CD4-positive, alpha-beta T cell treated with Interleukin-2 at 100 ng/mL for 4 hours (primary cell): ENCODE measurements at regions not wholly inside any gene's neighbourhood (a gene's known extent, or its start where the extent isn't known, plus 50 kb on each side); places are given as distances from the start of the nearest gene placed in this dataset.
"Not testable (repeated sequence)": the region's sequence is repeated elsewhere in the genome, so short reads cannot be mapped to it uniquely, and the experiment has no call there.

Experiments used
- DNase-seq: peaks from one replicate; pipeline ENCODE4 v3.0.0-alpha.2; 2020; ENCODE audit warnings: low spot score

DNA sequence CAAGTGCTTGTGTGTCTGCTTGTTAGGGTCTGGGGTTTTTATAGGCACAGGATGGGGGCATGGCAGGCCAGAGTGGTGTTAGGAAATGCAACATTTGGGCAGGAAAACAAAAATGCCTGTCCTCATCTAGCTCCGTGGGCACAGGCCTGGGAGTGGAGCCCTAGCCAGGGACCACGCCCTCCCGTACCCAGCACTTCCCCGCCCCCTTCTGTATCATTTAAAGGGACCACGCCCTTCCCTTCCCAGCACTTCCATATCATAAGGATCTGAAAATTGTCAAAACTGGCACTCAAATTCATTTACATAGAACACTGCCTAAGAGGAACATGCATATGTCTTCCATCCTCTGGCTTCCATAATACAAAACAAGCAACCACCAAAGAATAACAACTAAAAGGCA, 185.8 kb downstream of the B3GLCT start:
- DNase-seq = no peak

DNA sequence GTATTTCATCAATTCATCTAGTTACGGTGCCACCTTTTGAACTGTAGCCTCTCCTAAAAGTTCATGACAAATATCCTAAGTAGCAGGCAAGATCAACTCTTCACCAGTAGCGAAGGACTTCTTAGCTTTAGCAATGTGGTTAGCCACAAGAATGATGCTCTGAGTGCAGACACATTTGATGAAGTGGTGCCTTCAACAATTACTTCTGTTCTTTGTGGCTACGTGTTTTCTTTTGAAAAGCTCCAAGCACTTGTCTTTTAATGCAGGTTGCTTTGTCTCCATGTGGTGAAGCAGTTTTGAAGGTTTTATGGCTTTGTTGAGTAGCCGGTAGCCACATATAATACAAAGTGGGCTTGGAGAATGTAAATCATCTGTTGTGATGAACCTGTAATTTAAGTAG, 194.7 kb downstream of the B3GLCT start:
- no peak for DNase-seq

DNA sequence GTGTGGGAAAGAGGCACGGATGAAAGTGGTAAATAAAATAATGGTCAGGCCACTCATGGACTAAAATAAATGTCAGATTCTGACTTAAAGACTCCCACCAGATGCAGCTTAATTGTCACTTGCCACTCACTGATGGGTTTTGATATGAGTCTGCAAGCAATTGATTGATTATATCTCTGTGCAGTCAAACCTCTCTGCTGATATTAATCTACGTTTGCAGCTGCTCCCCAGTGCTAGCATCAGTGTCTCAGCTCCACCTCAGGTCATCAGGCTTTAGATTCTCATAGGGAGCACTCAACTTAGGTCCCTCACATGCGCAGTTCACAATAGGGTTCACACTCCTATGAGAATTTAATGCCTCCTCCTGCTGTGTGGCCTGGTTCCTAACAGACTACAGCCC, 195.3 kb downstream of the B3GLCT start:
- DNase-seq = no peak

DNA sequence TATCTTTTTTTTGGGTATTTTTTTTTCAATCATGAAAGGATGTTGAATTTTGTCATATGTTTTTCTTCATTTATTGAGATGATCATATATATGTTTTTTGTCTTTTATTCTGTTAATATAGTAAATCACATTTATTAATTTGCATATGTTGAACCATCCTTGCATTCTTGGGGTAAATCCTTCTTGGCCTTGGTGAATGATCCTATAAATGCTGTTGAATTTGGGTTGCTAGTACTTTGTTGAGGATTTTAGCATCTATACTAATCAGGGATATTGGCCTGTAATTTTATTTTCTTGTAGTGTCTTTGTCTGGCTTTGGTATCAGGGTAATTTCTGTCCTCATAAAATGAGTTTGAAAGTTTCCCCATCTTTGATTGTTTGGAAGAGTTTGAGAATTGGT, 199.9 kb downstream of the B3GLCT start:
- DNase-seq = no peak

DNA sequence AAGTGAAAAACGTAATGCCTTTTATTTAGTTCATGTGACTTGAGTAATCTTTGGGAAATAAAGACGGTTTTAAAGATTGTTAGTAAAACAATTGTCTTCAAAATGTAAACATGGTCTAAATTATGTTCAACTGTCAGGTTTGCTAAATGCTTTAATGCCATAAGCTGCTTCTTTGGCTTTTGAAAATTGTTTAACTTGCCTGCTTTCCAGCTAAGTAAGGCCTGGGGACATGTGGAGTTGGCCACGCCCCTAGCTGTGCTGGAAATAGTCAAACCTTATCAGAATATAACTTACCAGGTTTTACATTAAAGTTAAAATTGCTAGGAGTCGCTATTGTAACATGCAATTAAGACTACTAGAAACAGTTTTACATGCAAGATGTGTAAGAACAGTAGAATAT, 203.9 kb downstream of the B3GLCT start:
- not testable (repeated sequence) for DNase-seq

DNA sequence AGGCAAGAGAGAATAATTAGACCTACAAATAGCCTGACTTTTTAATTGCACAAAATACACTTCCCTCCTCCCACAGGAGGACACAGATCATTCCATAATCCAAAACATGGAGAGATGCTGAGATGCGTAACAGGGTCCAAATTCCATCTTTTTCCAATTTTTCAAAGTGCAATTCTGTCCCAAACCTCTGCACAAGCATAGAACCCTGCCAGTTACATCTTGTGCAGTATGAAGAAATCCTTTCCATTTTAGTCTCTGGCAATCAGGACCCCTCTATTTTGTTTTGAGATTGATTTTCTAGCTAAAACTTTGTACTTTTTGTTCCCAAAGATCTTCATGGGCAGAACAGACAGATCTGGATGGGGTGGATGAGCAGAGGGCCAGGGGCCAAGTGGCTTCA, 209.2 kb downstream of the B3GLCT start:
- no peak for DNase-seq

DNA sequence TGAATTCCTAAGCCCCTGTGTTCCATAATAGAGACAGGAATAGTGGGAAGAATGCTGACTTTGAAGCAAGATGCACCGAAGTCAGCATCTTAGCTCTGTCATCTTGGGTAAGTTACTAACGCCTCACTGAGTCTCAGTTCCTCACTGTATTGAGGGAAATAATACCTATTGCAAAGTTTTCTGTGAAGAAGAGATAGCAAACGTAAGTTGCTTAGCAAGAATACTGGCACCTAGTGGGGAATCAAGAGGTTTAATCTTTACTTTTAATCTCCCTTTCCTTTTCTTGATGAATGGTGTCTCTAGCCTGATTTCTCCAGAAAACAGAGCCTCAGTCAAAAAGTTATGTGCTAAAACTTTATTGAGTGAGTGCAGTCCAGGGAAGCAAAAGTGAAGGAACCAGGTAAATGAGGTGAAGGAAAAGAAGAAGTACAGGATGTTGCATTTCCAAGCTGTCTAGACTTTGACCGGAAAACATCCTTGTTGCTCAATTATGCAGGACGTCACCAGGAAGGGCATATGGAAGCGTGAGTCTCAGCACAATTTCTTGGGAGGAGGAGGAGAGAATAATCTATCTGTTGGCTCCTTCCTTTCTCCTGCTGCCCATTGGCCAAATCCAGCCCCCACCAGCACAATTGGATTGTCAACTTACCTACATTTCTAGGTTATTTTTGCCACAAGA, 210.0 kb downstream of the B3GLCT start:
- DNase-seq = no peak

DNA sequence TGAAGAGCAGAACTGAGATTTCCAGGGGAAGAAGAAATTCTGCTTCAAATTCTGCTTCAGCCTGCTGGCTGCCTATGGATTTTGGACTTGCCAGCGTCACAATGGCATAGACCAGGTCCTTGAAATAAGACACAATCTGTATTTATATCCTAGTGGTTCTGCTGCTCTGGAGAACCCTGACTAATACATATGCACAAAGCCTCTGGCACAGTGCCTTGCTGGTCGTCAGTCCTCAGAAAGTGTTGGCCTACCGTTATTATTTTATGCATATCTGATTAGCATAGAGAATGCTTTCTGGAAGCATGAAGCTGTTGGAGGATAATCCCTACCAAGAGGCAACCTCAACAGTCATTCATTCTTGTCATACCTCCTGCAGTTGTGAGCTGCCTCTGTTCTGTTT, 213.7 kb downstream of the B3GLCT start:
- DNase-seq = no peak

DNA sequence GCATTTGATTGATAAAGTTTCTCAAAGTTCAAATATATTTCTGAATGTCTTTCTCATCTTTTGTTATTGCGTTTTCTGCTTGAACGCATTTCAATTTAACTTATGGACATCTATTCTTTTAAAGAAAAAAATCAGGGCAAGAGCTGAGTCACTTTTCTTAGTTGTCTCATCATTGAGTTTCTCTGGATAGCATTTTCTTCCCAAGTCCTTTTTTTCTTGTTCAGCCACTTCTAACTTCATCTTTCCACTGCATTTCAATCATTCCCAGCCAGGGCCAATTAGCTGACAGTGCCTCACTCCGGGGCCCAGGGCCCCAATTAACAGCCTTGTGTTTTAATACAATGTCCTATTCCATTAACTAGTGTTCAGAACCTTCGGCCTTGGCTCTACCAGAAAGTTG, 216.3 kb downstream of the B3GLCT start:
- no peak for DNase-seq

DNA sequence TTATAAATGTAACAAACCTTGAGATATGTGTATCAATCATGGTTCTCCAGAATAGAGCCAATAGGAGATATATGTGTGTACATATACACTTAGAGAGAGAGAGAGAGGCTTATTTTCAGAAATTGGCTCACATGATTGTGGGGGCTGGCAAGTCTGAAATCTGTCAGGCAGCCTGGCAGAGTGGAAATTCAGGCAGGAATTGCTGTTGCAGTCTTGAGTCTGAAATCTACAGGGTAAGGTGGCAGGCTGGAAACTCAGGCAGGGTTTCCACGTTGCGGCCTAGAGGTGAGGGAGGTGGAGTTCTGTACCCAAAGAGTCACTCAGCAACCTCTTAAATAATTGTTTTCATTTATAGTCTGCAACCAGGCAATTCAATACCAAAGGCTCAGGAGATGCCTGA, 218.4 kb downstream of the B3GLCT start:
- no peak for DNase-seq

DNA sequence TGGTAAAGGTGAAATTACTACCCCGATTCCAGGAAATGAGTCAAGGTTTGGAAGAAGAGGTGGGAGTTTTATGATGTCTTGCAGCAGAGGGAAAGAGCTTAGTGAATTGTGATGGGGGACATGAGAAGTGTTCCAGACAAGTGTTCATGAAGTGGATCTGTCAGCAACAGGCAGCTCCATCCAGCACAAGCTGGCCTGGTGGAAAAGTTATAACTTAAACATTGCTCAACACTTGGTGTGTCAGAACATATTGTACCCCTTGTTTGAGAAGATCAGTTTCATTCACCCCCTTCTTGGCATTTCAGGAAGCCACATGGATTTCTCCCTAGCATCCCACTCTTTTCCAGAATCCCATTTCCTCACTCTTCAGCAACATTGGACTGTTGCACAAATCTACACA, 222.0 kb downstream of the B3GLCT start:
- no peak for DNase-seq

DNA sequence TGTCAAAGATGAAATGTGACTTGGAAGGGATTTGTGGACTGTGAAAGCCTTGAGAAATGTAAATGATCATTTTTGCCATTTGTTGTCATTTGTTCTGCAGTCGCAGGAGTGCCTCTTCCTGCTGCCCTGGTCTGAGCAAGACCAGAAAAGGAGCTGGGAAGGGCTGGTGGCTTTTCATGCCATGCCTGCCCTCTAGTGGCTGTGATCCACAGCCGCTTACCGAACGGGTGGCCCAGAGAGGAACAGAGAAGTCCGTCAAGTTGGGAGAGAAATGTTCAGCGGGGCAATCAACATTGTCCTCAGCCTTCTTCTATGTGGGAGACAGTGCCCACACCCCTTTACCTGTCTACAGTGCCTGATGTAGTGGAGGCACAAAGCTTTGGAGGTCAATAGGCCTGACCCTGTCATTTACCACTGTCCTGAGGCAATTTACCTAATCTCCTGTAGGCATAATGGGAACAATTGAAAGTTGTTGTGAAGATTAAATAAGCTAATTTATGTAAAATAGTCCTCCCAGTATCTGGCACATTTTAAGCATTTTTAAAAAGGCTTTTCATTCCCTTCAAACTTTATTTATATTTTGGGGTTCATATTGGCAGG, 224.5 kb downstream of the B3GLCT start:
- peak; percentile 49 for DNase-seq

DNA sequence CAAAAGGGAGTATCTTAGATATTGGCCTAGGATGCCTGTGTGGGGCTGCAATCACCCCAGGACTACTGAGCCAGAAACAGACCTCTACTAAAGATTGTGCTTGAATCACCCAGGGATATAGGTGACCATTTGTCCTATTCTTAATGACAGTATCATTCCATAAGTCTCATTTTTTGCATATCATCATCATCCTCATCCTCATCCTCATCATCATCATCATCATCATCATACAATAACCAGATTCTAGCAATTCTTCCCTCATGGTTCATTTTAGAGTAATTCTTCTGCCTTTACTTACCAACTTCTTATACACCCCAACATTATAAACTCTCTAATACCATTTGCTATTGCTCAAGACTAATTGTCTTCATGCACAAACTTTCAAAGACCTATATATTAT, 226.6 kb downstream of the B3GLCT start:
- DNase-seq = no peak

DNA sequence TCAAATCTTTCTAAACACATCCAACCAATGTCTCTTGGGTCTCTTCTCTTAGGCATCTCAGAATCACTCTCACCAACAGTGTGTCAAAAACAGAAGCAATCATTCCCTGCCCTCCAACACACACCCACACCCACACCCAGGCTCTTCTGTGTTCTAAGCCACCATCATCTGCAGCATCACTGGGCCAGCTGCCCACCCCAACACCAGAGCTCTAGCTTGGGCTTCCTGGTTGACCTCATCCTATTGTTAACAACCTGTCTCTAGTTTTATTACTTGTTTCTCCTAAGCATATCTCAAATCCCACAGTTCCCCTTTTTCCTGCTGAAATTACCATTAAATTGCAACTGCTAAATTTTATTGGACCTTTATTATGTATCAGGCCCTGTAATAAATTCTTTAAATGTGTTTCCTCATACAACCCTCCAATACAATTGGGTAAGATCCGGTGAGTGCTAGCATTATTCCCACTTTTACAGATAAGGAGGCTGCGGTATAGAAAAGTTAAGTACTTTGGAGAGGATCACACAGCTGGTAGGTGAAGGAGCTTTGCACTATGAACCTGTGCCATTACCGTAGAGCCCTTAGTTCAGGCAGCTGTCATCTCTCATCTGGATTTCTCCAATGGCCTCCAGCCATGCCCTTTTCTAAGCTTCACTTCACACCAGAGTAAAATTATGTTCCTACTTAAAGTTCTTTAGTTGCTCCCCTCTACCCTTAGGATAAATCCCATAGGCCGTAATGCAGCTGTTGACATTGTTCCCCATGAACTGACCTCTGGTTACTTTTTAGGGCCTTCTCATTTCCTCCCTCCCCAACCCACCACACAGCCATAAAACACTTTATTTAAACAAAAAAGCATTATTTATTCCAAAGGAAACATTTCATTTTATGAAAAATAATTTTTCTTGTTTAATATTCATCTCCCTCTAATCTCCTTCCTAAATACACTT, 227.7 kb downstream of the B3GLCT start:
- DNase-seq = no peak

DNA sequence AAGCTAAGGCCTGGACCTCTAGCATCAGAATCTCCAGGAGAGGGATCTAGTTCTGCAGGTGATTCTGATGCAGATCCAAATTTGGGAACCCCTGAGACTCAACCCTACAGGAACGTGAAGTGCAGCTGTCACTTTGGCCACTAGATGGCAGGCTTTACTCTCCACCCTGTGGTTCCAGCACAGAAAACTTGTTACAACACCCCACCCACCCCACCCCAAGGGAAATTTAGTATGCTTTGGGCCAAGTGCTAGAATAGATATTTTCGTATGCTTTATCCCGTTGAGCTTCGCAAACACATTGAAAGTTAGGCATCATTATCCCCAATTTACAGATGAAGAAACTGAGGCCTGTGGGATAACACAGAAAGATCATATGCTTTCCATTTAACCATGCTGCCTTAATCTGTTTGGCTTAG, 232.0 kb downstream of the B3GLCT start:
- peak; percentile 50 for DNase-seq

DNA sequence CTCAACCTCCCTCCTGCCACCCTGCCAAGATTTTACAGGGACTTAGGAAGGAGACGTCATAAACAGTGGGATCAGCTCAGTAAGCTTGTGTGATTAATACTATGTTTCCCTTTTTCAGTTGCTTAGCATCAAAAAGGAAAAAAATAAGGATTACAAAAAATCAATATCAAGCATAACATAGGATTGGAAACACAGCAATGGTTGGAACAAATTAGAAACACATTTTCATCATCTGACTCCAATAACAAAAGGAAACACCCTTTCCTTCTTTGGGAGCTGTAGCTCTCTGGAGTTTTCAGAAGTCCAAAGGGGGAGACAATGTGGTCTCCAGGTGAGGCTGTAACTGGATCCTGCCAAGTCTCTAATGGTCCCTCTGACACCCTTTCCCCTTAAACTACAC, 233.4 kb downstream of the B3GLCT start:
- no peak for DNase-seq

DNA sequence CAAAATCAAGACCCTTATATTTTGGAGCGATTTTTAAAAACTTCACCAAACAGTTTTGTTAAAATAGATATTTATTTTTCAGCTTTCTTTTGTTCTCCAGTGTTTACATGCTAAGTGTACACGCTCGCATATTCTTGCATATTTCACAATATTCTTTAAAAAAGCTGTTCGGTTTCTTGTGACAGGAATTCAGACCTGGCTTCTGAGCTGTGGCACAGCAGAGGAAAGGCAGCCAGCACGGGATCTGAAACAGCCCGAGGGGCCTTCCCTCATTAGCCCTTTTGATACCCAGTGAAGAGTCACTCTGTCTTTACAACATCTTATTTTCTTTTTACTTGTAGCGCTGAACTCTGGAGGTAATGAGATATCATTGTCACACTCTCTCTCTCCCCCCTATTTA, 234.0 kb downstream of the B3GLCT start:
- no peak for DNase-seq

DNA sequence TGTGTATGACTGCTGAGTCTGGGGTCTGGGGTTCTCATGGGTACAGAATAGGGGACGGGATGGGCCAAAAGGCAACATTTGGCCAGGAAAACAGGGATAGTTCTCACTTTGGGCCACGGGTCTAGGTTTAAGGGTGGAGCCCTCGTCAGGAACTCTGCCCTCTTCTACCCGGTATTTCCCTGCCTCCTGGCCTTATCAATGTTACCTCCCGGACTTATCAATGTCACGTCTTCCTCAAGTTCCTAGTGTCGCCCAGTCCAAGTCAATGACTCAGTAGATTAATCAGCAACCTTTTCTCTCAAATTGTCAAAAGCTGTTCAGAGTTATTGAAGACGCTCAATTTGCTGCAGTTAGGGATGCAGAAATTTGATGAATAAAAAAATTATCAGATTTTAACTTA, 234.8 kb downstream of the B3GLCT start:
- DNase-seq = no peak

DNA sequence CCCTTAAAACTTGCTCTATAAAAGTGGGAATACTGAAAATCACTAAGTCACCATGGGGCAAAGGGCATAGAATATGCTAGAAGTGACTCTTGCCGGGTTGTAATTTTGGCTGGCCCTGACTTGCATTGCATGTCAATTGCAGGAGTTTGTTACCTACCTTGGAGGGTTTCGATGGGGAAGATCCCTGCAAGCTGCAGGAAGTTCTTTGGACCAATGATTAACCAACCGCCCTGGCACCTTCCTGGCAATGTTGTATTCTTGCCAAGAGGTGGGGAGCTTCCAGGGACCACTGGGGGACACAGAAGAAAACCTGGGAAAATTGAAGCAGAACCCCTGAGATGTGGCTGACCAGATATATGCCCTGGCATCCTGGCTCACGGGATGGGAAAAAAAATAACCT, 235.8 kb downstream of the B3GLCT start:
- DNase-seq = no peak

DNA sequence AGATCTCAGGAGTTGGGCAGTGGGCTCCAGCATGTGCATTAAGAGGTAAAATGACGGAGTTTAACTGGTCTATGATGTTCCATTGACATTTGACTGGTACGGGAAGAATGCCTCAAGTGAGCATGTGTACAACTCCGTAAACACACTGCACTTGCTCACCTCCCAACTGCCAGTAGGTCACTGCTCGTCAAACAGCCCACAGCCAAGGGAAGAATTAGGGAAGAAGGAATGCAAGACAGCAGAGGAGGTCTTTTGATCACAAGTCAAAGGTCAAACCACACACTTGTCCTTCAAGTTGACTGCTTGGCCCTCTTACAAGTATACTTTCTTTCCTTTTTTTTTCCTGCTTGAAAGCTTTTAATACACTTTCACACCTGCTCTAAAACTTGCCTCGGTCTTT, 236.7 kb downstream of the B3GLCT start:
- DNase-seq = no peak

DNA sequence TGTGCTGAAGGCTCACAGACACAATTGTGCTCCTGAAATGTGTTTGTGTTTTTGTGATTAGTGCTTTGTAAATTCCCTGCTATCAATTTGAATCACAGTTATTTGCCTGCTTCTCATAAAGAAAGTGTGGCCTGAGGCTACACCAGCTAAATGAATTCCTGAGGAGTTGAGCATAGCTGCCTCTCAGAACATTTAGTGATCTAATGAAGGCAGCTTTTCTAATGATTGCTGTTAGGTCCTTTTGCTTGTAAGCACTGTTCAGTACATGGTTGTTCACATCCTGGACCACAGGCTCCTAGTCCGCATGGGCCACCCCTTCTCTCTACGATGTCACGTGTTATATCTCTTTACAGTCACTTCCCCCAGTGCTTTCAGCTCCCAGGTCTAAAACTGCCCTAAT, 238.2 kb downstream of the B3GLCT start:
- no peak for DNase-seq

DNA sequence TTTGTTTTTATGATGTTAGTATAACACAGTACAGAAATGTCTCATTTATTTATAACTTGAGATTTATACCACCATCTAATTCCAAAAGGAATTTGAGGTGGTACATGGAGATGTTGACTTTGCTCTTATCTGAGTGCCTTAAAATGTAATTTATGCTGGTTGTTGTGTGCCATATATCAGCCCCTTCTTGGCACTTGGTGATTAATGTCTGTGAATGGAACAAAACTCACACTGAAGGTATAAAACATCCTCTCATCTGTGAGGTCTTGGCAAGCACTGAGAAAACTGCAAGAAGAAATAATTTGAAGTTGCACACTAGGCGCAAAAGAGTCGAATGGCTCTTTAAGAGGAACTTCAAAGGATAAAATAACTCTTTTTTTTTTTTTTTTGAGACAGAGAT, 240.4 kb downstream of the B3GLCT start:
- no peak for DNase-seq
